Neural cell (in vitro differentiated cells): ENCODE measurements at regions not wholly inside any gene's neighbourhood (a gene's known extent, or its start where the extent isn't known, plus 50 kb on each side); places are given as distances from the start of the nearest gene placed in this dataset.

Experiments used
- H2AFZ ChIP-seq: fragments of 200-600, 300-800 bp; sonication (generic), shearing (Covaris generic); 2 replicates; pipeline ENCODE4 v1.6.0; 2014; ENCODE audit warnings: low read depth, mild to moderate bottlenecking, antibody characterized with exemption, low read length, moderate library complexity
- H3F3A ChIP-seq: fragments of 200-600 bp; shearing (Covaris generic); 2 replicates; pipeline ENCODE4 v1.6.1; 2016; ENCODE audit warnings: mild to moderate bottlenecking, moderate library complexity, mixed read lengths, antibody characterized with exemption, low read length; ENCODE audit not compliant: insufficient read depth, poor library complexity, severe bottlenecking
- H3K27ac ChIP-seq: fragments of 200-600, 300-800 bp; sonication (generic), shearing (Covaris generic); 2 replicates; pipeline ENCODE4 v1.5.1; 2014; ENCODE audit warnings: mild to moderate bottlenecking, low read length, moderate library complexity
- H3K27me3 ChIP-seq: fragments of 300-800, 200-600 bp; sonication (generic), shearing (Covaris generic); 2 replicates; pipeline ENCODE4 v1.6.0; 2014; ENCODE audit warnings: mild to moderate bottlenecking, low read depth, low read length, moderate library complexity; ENCODE audit not compliant: insufficient read depth
- H3K36me3 ChIP-seq: fragments of 300-800, 200-600 bp; sonication (generic), shearing (Covaris generic); 2 replicates; pipeline ENCODE4 v1.5.1; 2014; ENCODE audit warnings: mild to moderate bottlenecking, antibody characterized with exemption, low read length, moderate library complexity; ENCODE audit not compliant: insufficient read depth
- H3K4me2 ChIP-seq: fragments of 300-800, 200-600 bp; sonication (generic), shearing (Covaris generic); 2 replicates; pipeline ENCODE4 v1.6.0; 2014; ENCODE audit warnings: mild to moderate bottlenecking, low read length
- H3K4me3 ChIP-seq: fragments of 300-800, 200-600 bp; sonication (generic), shearing (Covaris generic); 2 replicates; pipeline ENCODE4 v1.5.1; 2014; ENCODE audit warnings: mild to moderate bottlenecking, low read length, moderate library complexity
- H3K79me2 ChIP-seq: fragments of 200-600 bp; shearing (Covaris generic); replicated peaks from 2 replicates; pipeline ENCODE4 v1.6.0; 2014; ENCODE audit warnings: mild to moderate bottlenecking, low read length, moderate library complexity; ENCODE audit not compliant: insufficient read depth
- H3K9ac ChIP-seq: fragments of 300-800, 200-600 bp; sonication (generic), shearing (Covaris generic); 2 replicates; pipeline ENCODE4 v1.6.1; 2016; ENCODE audit warnings: mild to moderate bottlenecking, low read length, mixed read lengths
- H3K9me2 ChIP-seq: fragments of 200-600 bp; shearing (Covaris generic); 2 replicates; pipeline ENCODE4 v1.6.1; 2016; ENCODE audit warnings: mild to moderate bottlenecking, low read length, mixed read lengths; ENCODE audit not compliant: insufficient read depth
- H3K9me3 ChIP-seq: fragments of 200-600, 300-800 bp; sonication (generic), shearing (Covaris generic); 2 replicates; pipeline ENCODE4 v1.6.1; 2016; ENCODE audit warnings: mild to moderate bottlenecking, mixed run types, low read length, moderate library complexity, mixed read lengths
- H4K20me1 ChIP-seq: fragments of 200-600 bp; shearing (Covaris generic); 2 replicates; pipeline ENCODE4 v1.6.1; 2016; ENCODE audit warnings: mild to moderate bottlenecking, mixed run types; ENCODE audit not compliant: insufficient read depth
- EP300 ChIP-seq: fragments of 450-650 bp; conservative IDR thresholded peaks from 2 replicates; pipeline ENCODE4 v1.6.1; 2014; ENCODE audit warnings: antibody characterized with exemption, mild to moderate bottlenecking, moderate library complexity; ENCODE audit not compliant: poor library complexity, severe bottlenecking
- EZH2 ChIP-seq: fragments of 200-600, 300-800 bp; shearing (Covaris generic), sonication (generic); IDR thresholded peaks from 2 replicates; pipeline ENCODE4 v1.6.1; 2014; ENCODE audit warnings: antibody characterized with exemption, low read length, borderline replicate concordance, mild to moderate bottlenecking; ENCODE audit not compliant: insufficient read depth, poor library complexity, severe bottlenecking
- MXI1 ChIP-seq: fragments of 450-650 bp; conservative IDR thresholded peaks from 2 replicates; pipeline ENCODE4 v1.6.1; 2014; ENCODE audit warnings: antibody characterized with exemption, mild to moderate bottlenecking; ENCODE audit not compliant: poor library complexity, severe bottlenecking
- POLR2AphosphoS5 ChIP-seq: IDR thresholded peaks from 2 replicates; pipeline ENCODE4 v1.6.1; 2012
- RAD21 ChIP-seq: fragments of 450-650 bp; conservative IDR thresholded peaks from 2 replicates; pipeline ENCODE4 v1.6.1; 2014; ENCODE audit warnings: antibody characterized with exemption, mild to moderate bottlenecking, moderate library complexity
- SMC3 ChIP-seq: fragments of 450-650 bp; conservative IDR thresholded peaks from 2 replicates; pipeline ENCODE4 v1.6.1; 2014; ENCODE audit warnings: antibody characterized with exemption, mild to moderate bottlenecking, moderate library complexity; ENCODE audit not compliant: poor library complexity
- TAF1 ChIP-seq: IDR thresholded peaks from 2 replicates; pipeline ENCODE4 v1.6.1; 2012; ENCODE audit warnings: low read depth
- TF ChIP-seq, protein P1 (sequence below): fragments of 450-650 bp; IDR thresholded peaks from 2 replicates; pipeline ENCODE4 v1.5.1; 2014; ENCODE audit warnings: antibody characterized with exemption, mild to moderate bottlenecking, moderate library complexity; ENCODE audit not compliant: poor library complexity, severe bottlenecking
- TF ChIP-seq, protein P2 (sequence below): IDR thresholded peaks from 2 replicates; pipeline ENCODE4 v1.6.1; 2012; ENCODE audit warnings: borderline replicate concordance

DNA sequence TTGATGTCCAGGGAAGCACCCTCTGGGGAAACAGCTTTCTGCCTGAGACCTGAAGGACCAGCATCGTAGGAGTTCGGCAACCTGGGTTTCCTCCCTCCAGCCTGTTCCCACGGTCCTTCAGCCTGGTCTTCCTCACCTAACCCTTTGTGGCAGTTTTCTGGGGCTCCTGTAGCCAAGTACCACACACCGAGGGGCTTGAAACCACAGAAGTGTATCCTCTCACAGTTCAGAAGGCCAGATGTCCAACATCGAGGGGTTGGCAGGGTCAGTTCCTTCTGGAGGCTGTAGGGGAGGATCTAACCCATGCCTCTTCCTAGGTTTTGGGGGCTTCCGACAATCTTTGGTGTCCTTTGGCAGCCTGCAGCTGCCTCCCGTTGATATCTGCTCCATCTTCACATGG, 381.0 kb upstream of the TNRC6C start:
- Histone ChIP-seq H3K9ac (no peak overlapping the region), H3K36me3 (no peaks in the 10 kb centered on the region), H3F3A (no peaks in the 10 kb centered on the region), H3K4me3 (no peak overlapping the region), H3K9me2 (no peaks in the 10 kb centered on the region), H2AFZ (no peak overlapping the region), H3K27ac (no peak overlapping the region), H3K79me2 (no peaks in the 10 kb centered on the region), H3K4me2 (no peak overlapping the region), H3K27me3 (no peaks in the 10 kb centered on the region), H3K9me3 (no peaks in the 10 kb centered on the region), H4K20me1 (no peaks in the 10 kb centered on the region)
- no peak for TF ChIP-seq TAF1
- TF ChIP-seq POLR2AphosphoS5: no peak
- TF ChIP-seq, protein P1, sequence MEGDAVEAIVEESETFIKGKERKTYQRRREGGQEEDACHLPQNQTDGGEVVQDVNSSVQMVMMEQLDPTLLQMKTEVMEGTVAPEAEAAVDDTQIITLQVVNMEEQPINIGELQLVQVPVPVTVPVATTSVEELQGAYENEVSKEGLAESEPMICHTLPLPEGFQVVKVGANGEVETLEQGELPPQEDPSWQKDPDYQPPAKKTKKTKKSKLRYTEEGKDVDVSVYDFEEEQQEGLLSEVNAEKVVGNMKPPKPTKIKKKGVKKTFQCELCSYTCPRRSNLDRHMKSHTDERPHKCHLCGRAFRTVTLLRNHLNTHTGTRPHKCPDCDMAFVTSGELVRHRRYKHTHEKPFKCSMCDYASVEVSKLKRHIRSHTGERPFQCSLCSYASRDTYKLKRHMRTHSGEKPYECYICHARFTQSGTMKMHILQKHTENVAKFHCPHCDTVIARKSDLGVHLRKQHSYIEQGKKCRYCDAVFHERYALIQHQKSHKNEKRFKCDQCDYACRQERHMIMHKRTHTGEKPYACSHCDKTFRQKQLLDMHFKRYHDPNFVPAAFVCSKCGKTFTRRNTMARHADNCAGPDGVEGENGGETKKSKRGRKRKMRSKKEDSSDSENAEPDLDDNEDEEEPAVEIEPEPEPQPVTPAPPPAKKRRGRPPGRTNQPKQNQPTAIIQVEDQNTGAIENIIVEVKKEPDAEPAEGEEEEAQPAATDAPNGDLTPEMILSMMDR: no peak
- TF ChIP-seq EZH2: no peak
- TF ChIP-seq MXI1: no peak

DNA sequence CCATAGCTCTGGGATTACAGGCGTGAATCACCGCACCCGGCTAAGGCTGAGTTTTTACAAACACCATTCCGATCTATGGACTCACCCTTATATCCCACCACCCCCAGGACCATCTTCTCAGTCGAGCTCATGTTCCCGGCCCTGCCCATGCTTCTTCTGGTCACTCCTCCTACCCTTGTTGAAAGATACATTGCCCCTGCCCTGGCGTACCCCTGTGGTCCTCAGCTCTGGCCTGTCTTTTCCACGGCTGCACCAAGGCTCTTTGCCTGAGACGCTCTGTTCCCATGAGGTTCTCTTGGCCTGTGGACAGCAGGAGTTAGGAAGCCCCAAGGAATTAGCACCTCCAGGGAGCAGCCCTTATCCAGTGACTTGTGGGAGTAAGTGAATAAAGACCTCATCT, 379.4 kb upstream of the TNRC6C start:
- H3K4me3 ChIP-seq: no peak overlapping the region
- no peak overlapping the region for H2AFZ ChIP-seq
- H3K36me3 ChIP-seq: no peaks in the 10 kb centered on the region
- H3K4me2 ChIP-seq: no peak overlapping the region
- no peak for TF ChIP-seq EP300
- TF ChIP-seq MXI1: no peak
- TF ChIP-seq EZH2: no peak
- no peak for TF ChIP-seq SMC3
- TF ChIP-seq RAD21: no peak
- TF ChIP-seq TAF1: no peak
- TF ChIP-seq, protein P2, sequence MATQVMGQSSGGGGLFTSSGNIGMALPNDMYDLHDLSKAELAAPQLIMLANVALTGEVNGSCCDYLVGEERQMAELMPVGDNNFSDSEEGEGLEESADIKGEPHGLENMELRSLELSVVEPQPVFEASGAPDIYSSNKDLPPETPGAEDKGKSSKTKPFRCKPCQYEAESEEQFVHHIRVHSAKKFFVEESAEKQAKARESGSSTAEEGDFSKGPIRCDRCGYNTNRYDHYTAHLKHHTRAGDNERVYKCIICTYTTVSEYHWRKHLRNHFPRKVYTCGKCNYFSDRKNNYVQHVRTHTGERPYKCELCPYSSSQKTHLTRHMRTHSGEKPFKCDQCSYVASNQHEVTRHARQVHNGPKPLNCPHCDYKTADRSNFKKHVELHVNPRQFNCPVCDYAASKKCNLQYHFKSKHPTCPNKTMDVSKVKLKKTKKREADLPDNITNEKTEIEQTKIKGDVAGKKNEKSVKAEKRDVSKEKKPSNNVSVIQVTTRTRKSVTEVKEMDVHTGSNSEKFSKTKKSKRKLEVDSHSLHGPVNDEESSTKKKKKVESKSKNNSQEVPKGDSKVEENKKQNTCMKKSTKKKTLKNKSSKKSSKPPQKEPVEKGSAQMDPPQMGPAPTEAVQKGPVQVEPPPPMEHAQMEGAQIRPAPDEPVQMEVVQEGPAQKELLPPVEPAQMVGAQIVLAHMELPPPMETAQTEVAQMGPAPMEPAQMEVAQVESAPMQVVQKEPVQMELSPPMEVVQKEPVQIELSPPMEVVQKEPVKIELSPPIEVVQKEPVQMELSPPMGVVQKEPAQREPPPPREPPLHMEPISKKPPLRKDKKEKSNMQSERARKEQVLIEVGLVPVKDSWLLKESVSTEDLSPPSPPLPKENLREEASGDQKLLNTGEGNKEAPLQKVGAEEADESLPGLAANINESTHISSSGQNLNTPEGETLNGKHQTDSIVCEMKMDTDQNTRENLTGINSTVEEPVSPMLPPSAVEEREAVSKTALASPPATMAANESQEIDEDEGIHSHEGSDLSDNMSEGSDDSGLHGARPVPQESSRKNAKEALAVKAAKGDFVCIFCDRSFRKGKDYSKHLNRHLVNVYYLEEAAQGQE: no peak
- TF ChIP-seq POLR2AphosphoS5: no peak
- H3K79me2 ChIP-seq: no peaks in the 10 kb centered on the region
- no peak overlapping the region for H3K9ac ChIP-seq
- no peaks in the 10 kb centered on the region for H3K9me2 ChIP-seq
- no peaks in the 10 kb centered on the region for H3K9me3 ChIP-seq
- no peaks in the 10 kb centered on the region for H3K27me3 ChIP-seq
- no peak overlapping the region for H3K27ac ChIP-seq
- H3F3A ChIP-seq: no peaks in the 10 kb centered on the region
- no peaks in the 10 kb centered on the region for H4K20me1 ChIP-seq

DNA sequence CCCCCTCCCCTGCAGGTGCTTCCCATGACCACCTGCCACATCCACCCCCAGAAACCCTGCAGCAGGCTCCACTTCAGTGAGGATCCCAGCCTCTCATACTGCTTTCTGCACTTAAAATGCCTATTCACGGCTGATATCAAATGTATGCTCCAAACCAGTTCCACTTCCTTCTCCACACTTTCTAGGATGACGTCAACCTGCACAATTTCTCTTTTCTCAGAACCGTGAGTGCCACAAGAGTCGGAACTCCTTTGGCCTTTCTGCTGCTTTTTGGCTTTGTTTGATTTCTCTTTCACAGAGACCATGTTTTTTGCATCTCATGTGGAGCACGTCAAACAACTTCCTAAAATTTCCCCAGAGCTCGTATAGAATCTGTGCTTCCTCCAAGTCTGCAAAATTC, 378.8 kb upstream of the TNRC6C start:
- TF ChIP-seq POLR2AphosphoS5 (no peak), SMC3 (no peak), EP300 (no peak), MXI1 (no peak), RAD21 (no peak), TAF1 (no peak), EZH2 (no peak)
- TF ChIP-seq, protein P2: no peak
- TF ChIP-seq, protein P1: no peak
- no peaks in the 10 kb centered on the region for H3K36me3 ChIP-seq
- H3K27me3 ChIP-seq: no peaks in the 10 kb centered on the region
- no peaks in the 10 kb centered on the region for H4K20me1 ChIP-seq
- H3K9me3 ChIP-seq: no peaks in the 10 kb centered on the region
- H3K9ac ChIP-seq: no peak overlapping the region
- H3K4me2 ChIP-seq: no peak overlapping the region
- H3K9me2 ChIP-seq: no peaks in the 10 kb centered on the region
- no peak overlapping the region for H2AFZ ChIP-seq
- H3F3A ChIP-seq: no peaks in the 10 kb centered on the region
- no peak overlapping the region for H3K27ac ChIP-seq
- H3K79me2 ChIP-seq: no peaks in the 10 kb centered on the region
- H3K4me3 ChIP-seq: no peak overlapping the region
